Endodermal cell (in vitro differentiated cells): ENCODE measurements at regions not wholly inside any gene's neighbourhood (a gene's known extent, or its start where the extent isn't known, plus 50 kb on each side); places are given as distances from the start of the nearest gene placed in this dataset.

Experiments
- DNase-seq: peaks from one replicate; pipeline ENCODE4 v3.0.0-alpha.2; 2017
- H3K27ac ChIP-seq: 2 replicates; pipeline ENCODE4 v1.5.1; 2013; ENCODE audit warnings: mild to moderate bottlenecking, low read depth, low read length, moderate library complexity
- H3K27me3 ChIP-seq: 2 replicates; pipeline ENCODE4 v1.6.1; 2013; ENCODE audit warnings: mild to moderate bottlenecking, low read length, moderate library complexity; ENCODE audit not compliant: insufficient read depth, control insufficient read depth, poor library complexity, severe bottlenecking
- H3K36me3 ChIP-seq: 2 replicates; pipeline ENCODE4 v1.7.0; 2013; ENCODE audit warnings: mild to moderate bottlenecking, low read length, moderate library complexity; ENCODE audit not compliant: control insufficient read depth, insufficient read depth
- H3K4me1 ChIP-seq: one replicate; pipeline ENCODE4 v1.7.0; 2013; ENCODE audit warnings: low read length; ENCODE audit not compliant: control insufficient read depth, insufficient read depth
- H3K4me3 ChIP-seq: 2 replicates; pipeline ENCODE4 v1.5.1; 2013; ENCODE audit warnings: mild to moderate bottlenecking, low read length, moderate library complexity
- H3K9ac ChIP-seq: 2 replicates; pipeline ENCODE4 v1.6.1; 2013; ENCODE audit warnings: mild to moderate bottlenecking, low read length, moderate library complexity; ENCODE audit not compliant: poor library complexity, severe bottlenecking; ENCODE audit errors: extremely low read depth
- H3K9me3 ChIP-seq: 2 replicates; pipeline ENCODE4 v1.6.1; 2013; ENCODE audit warnings: mild to moderate bottlenecking, low read length, moderate library complexity; ENCODE audit not compliant: control insufficient read depth
- H3K27ac Mint-ChIP-seq: 2 replicates; pipeline ENCODE4 v1.8.0; 2020; ENCODE audit warnings: mixed read lengths
- H3K27me3 Mint-ChIP-seq: 2 replicates; pipeline ENCODE4 v1.8.0; 2021; ENCODE audit warnings: mild to moderate bottlenecking, mixed read lengths; ENCODE audit not compliant: insufficient read depth
- H3K36me3 Mint-ChIP-seq: 2 replicates; pipeline ENCODE4 v1.8.0; 2020; ENCODE audit warnings: low read depth, mixed read lengths
- H3K4me1 Mint-ChIP-seq: 2 replicates; pipeline ENCODE4 v1.8.0; 2020; ENCODE audit warnings: mixed read lengths
- H3K4me3 Mint-ChIP-seq: 2 replicates; pipeline ENCODE4 v1.8.0; 2020; ENCODE audit warnings: mild to moderate bottlenecking, moderate library complexity, mixed read lengths
- H3K9me3 Mint-ChIP-seq: 2 replicates; pipeline ENCODE4 v1.8.0; 2020; ENCODE audit warnings: mild to moderate bottlenecking, mixed read lengths
- CTCF ChIP-seq: fragments of 200-600 bp; sonication (generic); conservative IDR thresholded peaks from 2 replicates; pipeline ENCODE4 v1.5.0; 2021; ENCODE audit warnings: antibody characterized with exemption, mild to moderate bottlenecking
- WGBS, 2 experiments: methylation state at CpG; one replicate each; pipeline versions ENCODE4 v1.1.5 to v1.1.7; 2013; ENCODE audit warnings: missing lambda C conversion rate in 2 of 2, mixed read lengths in 1 of 2; ENCODE audit not compliant: insufficient coverage in 1 of 2, insufficient read length in 1 of 2; 5-methylcytosine and 5-hydroxymethylcytosine counted together

GRCh38 chr21:14300074-14300473 lies 82.9 kb downstream of the HSPA13 start:
- WGBS, 2 experiments: 100% methylated on average over 1 of the region's 1 CpG; no CpG with 5 or more reads in 1 of the 2 experiments
- Mint-ChIP-seq H3K9me3 (no peaks in the 10 kb centered on the region), H3K27ac (no peak overlapping the region), H3K36me3 (no peaks in the 10 kb centered on the region), H3K4me3 (no peak overlapping the region), H3K4me1 (peaks cover 6% of the 10 kb centered on the region), H3K27me3 (no peaks in the 10 kb centered on the region)
- no peak for DNase-seq
- Histone ChIP-seq H3K27ac (no peak overlapping the region), H3K9me3 (no peaks in the 10 kb centered on the region), H3K4me1 (no peaks in the 10 kb centered on the region), H3K36me3 (no peaks in the 10 kb centered on the region), H3K9ac (no peak overlapping the region), H3K4me3 (no peak overlapping the region), H3K27me3 (no peaks in the 10 kb centered on the region)
- no peak for TF ChIP-seq CTCF

GRCh38 chr21:14290576-14290975 lies 74.6 kb downstream of the RBM11 start:
- Histone ChIP-seq H3K36me3 (no peaks in the 10 kb centered on the region), H3K27ac (no peak overlapping the region), H3K4me1 (no peaks in the 10 kb centered on the region), H3K4me3 (no peak overlapping the region), H3K27me3 (no peaks in the 10 kb centered on the region), H3K9me3 (no peaks in the 10 kb centered on the region), H3K9ac (no peak overlapping the region)
- H3K27me3 Mint-ChIP-seq: no peaks in the 10 kb centered on the region
- no peak for TF ChIP-seq CTCF
- DNase-seq: no peak
- H3K9me3 Mint-ChIP-seq: no peaks in the 10 kb centered on the region
- WGBS, 2 experiments: 85 to 100% methylated on average over 1 to 4 of the region's 4 CpGs
- H3K4me1 Mint-ChIP-seq: no peaks in the 10 kb centered on the region
- H3K27ac Mint-ChIP-seq: no peak overlapping the region
- H3K4me3 Mint-ChIP-seq: no peak overlapping the region
- H3K36me3 Mint-ChIP-seq: no peaks in the 10 kb centered on the region

- Histone ChIP-seq H3K4me1 (no peaks in the 10 kb centered on the region), H3K27ac (no peak overlapping the region), H3K9me3 (no peaks in the 10 kb centered on the region), H3K4me3 (no peak overlapping the region), H3K27me3 (no peaks in the 10 kb centered on the region), H3K9ac (no peak overlapping the region), H3K36me3 (no peaks in the 10 kb centered on the region)
- WGBS, 2 experiments: 75 to 89% methylated on average over 2 to 3 of the region's 3 CpGs
- no peak for DNase-seq
- Mint-ChIP-seq H3K36me3 (no peaks in the 10 kb centered on the region), H3K4me3 (no peak overlapping the region), H3K27me3 (no peaks in the 10 kb centered on the region), H3K4me1 (peaks cover 10% of the 10 kb centered on the region), H3K9me3 (no peaks in the 10 kb centered on the region), H3K27ac (no peak overlapping the region)
- no peak for TF ChIP-seq CTCF
Observed at GRCh38 chr21:14288922-14289321, 73.0 kb downstream of the RBM11 start.
